Esophagus muscularis mucosa (tissue), 3 donors: ENCODE measurements at regions not wholly inside any gene's neighbourhood (a gene's known extent, or its start where the extent isn't known, plus 50 kb on each side); places are given as distances from the start of the nearest gene placed in this dataset.

Experiments used
- CTCF ChIP-seq, 3 experiments: fragments of 200-600 bp in 2 of 3; fragments of 450-650 bp in 1 of 3; sonication (generic) in 2 of 3; IDR thresholded peaks; one replicate each; pipeline ENCODE4 v1.5.1; 2017 to 2019; ENCODE audit warnings: antibody characterized with exemption in 3 of 3, mild to moderate bottlenecking in 2 of 3, moderate library complexity in 1 of 3
- POLR2A ChIP-seq: fragments of 450-650 bp; IDR thresholded peaks from one replicate; pipeline ENCODE4 v1.6.1; 2017; ENCODE audit warnings: antibody characterized with exemption, moderate library complexity, mild to moderate bottlenecking, low read depth
- POLR2AphosphoS5 ChIP-seq, 2 donors: sonication (generic); formaldehyde crosslinking; IDR thresholded peaks; one replicate each; pipeline ENCODE4 v1.6.1; 2017; ENCODE audit warnings: antibody characterized with exemption in 2 of 2

GRCh38 chr4:123600987-123601904, 204.7 kb downstream of the SPRY1 start:
- TF ChIP-seq CTCF (IDR thresholded peaks at IDR 0.05) (no peak), POLR2A (no peak), POLR2AphosphoS5 (IDR thresholded peaks at IDR 0.05) (no peak)
